Activated CD8-positive, alpha-beta T cell treated with anti-CD3 and anti-CD28 coated beads for 36 hours (primary cell): ENCODE measurements at regions not wholly inside any gene's neighbourhood (a gene's known extent, or its start where the extent isn't known, plus 50 kb on each side); places are given as distances from the start of the nearest gene placed in this dataset.

ENCODE experiments used
- ATAC-seq: fragments of 200-7000 bp; cut with Tn5 transposase; one replicate; pipeline ENCODE4 v1.10.0; 2021; ENCODE audit warnings: mild to moderate bottlenecking, moderate library complexity
- CTCF ChIA-PET: fragments of 350-600 bp; sonication (Branson Sonifier 250); formaldehyde crosslinking; loops from one replicate; lab custom pipeline; 2021; ENCODE audit warnings: antibody characterized with exemption; lab: Charles Lee
- POLR2A ChIA-PET: fragments of 350-600 bp; sonication (Branson Sonifier 250); formaldehyde crosslinking; loops from one replicate; lab custom pipeline; 2021; ENCODE audit warnings: antibody characterized with exemption; lab: Charles Lee
- DNase-seq: peaks from one replicate; pipeline ENCODE4 v3.0.0-alpha.2; 2020
- H3K27ac Mint-ChIP-seq: one replicate; pipeline ENCODE4 v1.8.0; 2021; ENCODE audit warnings: mild to moderate bottlenecking, mixed read lengths
- H3K27me3 Mint-ChIP-seq: one replicate; pipeline ENCODE4 v1.8.0; 2021; ENCODE audit warnings: mixed read lengths
- H3K36me3 Mint-ChIP-seq: one replicate; pipeline ENCODE4 v1.8.0; 2021; ENCODE audit warnings: low read depth, mixed read lengths
- H3K4me1 Mint-ChIP-seq: one replicate; pipeline ENCODE4 v1.8.0; 2021; ENCODE audit warnings: low read depth, mixed read lengths
- H3K4me3 Mint-ChIP-seq: one replicate; pipeline ENCODE4 v1.8.0; 2021; ENCODE audit warnings: mild to moderate bottlenecking, moderate library complexity, mixed read lengths
- H3K9me3 Mint-ChIP-seq: one replicate; pipeline ENCODE4 v1.8.0; 2021; ENCODE audit warnings: mixed read lengths
- CTCF ChIP-seq: fragments of 200-600 bp; IDR thresholded peaks from one replicate; pipeline ENCODE4 v1.8.0; 2022; ENCODE audit warnings: antibody characterized with exemption, mild to moderate bottlenecking
- intact Hi-C: fragments of 100-400 bp; cut with micrococcal nuclease; formaldehyde crosslinking; loops from one replicate; pipeline ENCODE4 v1.10.0; 2022

- H3K27ac Mint-ChIP-seq: no peak overlapping the region
- ATAC-seq (no peak), DNase-seq (no peak)
- H3K4me3 Mint-ChIP-seq: no peak overlapping the region
- no peak for TF ChIP-seq CTCF
- intact Hi-C loops: no loop called here
- POLR2A ChIA-PET: no interaction called here
- CTCF ChIA-PET: interaction anchor here (1.0 kb wide), 1 partner anchor 9 kb away, joined by 5 read pairs; no protein-coding TSS in a partner anchor
- peaks cover 3% of the 10 kb centered on the region for H3K27me3 Mint-ChIP-seq
- H3K9me3 Mint-ChIP-seq: peaks cover 4% of the 10 kb centered on the region
- no peaks in the 10 kb centered on the region for H3K36me3 Mint-ChIP-seq
- no peaks in the 10 kb centered on the region for H3K4me1 Mint-ChIP-seq
Measured at GRCh38 chr13:53161251-53161650, 132.6 kb downstream of the OLFM4 start.

GRCh38 chr13:53165261-53165660 is 136.6 kb downstream of the OLFM4 start:
- ChIA-PET CTCF (interaction anchor here (1.7 kb wide), 1 partner anchor 13 kb away, joined by 7 read pairs; no protein-coding TSS in a partner anchor), POLR2A (no interaction called here)
- Mint-ChIP-seq H3K4me1 (no peaks in the 10 kb centered on the region), H3K4me3 (no peak overlapping the region), H3K27ac (no peak overlapping the region), H3K27me3 (peaks cover 5% of the 10 kb centered on the region), H3K36me3 (no peaks in the 10 kb centered on the region), H3K9me3 (no peaks in the 10 kb centered on the region)
- no peak for TF ChIP-seq CTCF
- intact Hi-C loops: no loop called here
- no peak for ATAC-seq
- DNase-seq: no peak

- H3K4me3 Mint-ChIP-seq: no peak overlapping the region
- intact Hi-C loops: no loop called here
Measured at GRCh38 chr13:53167561-53167960, 138.9 kb downstream of the OLFM4 start.

GRCh38 chr13:53170910-53171309 is 142.3 kb downstream of the OLFM4 start:
- no peak overlapping the region for H3K27ac Mint-ChIP-seq
- CTCF ChIA-PET: no interaction called here
- DNase-seq: no peak
- intact Hi-C loops: no loop called here
- no peaks in the 10 kb centered on the region for H3K36me3 Mint-ChIP-seq
- no peak overlapping the region for H3K4me3 Mint-ChIP-seq
- H3K9me3 Mint-ChIP-seq: no peaks in the 10 kb centered on the region
- peaks cover 7% of the 10 kb centered on the region for H3K27me3 Mint-ChIP-seq
- no peaks in the 10 kb centered on the region for H3K4me1 Mint-ChIP-seq
- POLR2A ChIA-PET: no interaction called here
- no peak for ATAC-seq
- no peak for TF ChIP-seq CTCF

More at GRCh38 chr13:53167561-53167960, 138.9 kb downstream of the OLFM4 start:
- H3K27me3 Mint-ChIP-seq: peaks cover 5% of the 10 kb centered on the region
- ChIA-PET POLR2A (no interaction called here), CTCF (no interaction called here)
- H3K9me3 Mint-ChIP-seq: no peaks in the 10 kb centered on the region
- H3K27ac Mint-ChIP-seq: no peak overlapping the region
- H3K36me3 Mint-ChIP-seq: no peaks in the 10 kb centered on the region
- no peaks in the 10 kb centered on the region for H3K4me1 Mint-ChIP-seq
- DNase-seq (no peak), ATAC-seq (no peak)
- TF ChIP-seq CTCF: no peak

- no peak for ATAC-seq
- POLR2A ChIA-PET: no interaction called here
Measured at GRCh38 chr13:53174545-53174944, 145.9 kb downstream of the OLFM4 start.

More at GRCh38 chr13:53174545-53174944, 145.9 kb downstream of the OLFM4 start:
- Mint-ChIP-seq H3K36me3 (no peaks in the 10 kb centered on the region), H3K27ac (no peak overlapping the region), H3K27me3 (peaks cover 5% of the 10 kb centered on the region), H3K9me3 (no peaks in the 10 kb centered on the region), H3K4me3 (no peak overlapping the region), H3K4me1 (no peaks in the 10 kb centered on the region)
- intact Hi-C loops: no loop called here
- CTCF ChIA-PET: interaction anchor here (0.6 kb wide), 1 partner anchor 308 kb away, joined by 3 read pairs; no protein-coding TSS in a partner anchor
- no peak for TF ChIP-seq CTCF
- no peak for DNase-seq
